GM19397 (cell line): ENCODE measurements at regions not wholly inside any gene's neighbourhood (a gene's known extent, or its start where the extent isn't known, plus 50 kb on each side); places are given as distances from the start of the nearest gene placed in this dataset.
"Not testable (repeated sequence)": the region's sequence is repeated elsewhere in the genome, so short reads cannot be mapped to it uniquely, and the experiment has no call there.

ENCODE experiments used
- ATAC-seq: cut with Tn5 transposase; IDR thresholded peaks from one replicate; pipeline ENCODE4 v1.9.1; 2021; ENCODE audit warnings: mild to moderate bottlenecking, moderate library complexity; ENCODE audit not compliant: unreplicated experiment

GRCh38 chr11:122209619-122210366 is 93.8 kb upstream of the BLID start:
- no peak for ATAC-seq

GRCh38 chr11:122207921-122208764 is 92.1 kb upstream of the BLID start:
- ATAC-seq: no peak

- ATAC-seq: no peak
These were observed 91.5 kb upstream of the BLID start for GRCh38 chr11:122207505-122207904.

- no peak for ATAC-seq
These were observed 89.0 kb upstream of the BLID start for GRCh38 chr11:122205036-122205435.

GRCh38 chr11:122204206-122204605 is 88.2 kb upstream of the BLID start:
- no peak for ATAC-seq

- peak; percentile 81 for ATAC-seq
These were observed 87.0 kb upstream of the BLID start for GRCh38 chr11:122202951-122203456.

GRCh38 chr11:122202161-122202950 is 86.3 kb upstream of the BLID start:
- no peak for ATAC-seq

- no peak for ATAC-seq
These were observed 85.1 kb upstream of the BLID start for GRCh38 chr11:122201106-122201505.

- ATAC-seq: no peak
These were observed 83.6 kb upstream of the BLID start for GRCh38 chr11:122199661-122200060.

GRCh38 chr11:122198291-122198983 is 82.4 kb upstream of the BLID start:
- no peak for ATAC-seq

GRCh38 chr11:122197066-122197987 is 81.3 kb upstream of the BLID start:
- no peak for ATAC-seq

GRCh38 chr11:122195790-122196189 is 79.8 kb upstream of the BLID start:
- ATAC-seq: no peak

GRCh38 chr11:122193881-122194480 is 78.0 kb upstream of the BLID start:
- ATAC-seq: not testable (repeated sequence)

- ATAC-seq: no peak
These were observed 77.4 kb upstream of the BLID start for GRCh38 chr11:122193457-122193856.

- no peak for ATAC-seq
These were observed 76.7 kb upstream of the BLID start for GRCh38 chr11:122192634-122193255.

- no peak for ATAC-seq
These were observed 74.8 kb upstream of the BLID start for GRCh38 chr11:122190768-122191167.

GRCh38 chr11:122189229-122189628 is 73.2 kb upstream of the BLID start:
- ATAC-seq: no peak

- ATAC-seq: no peak
These were observed 71.6 kb upstream of the BLID start for GRCh38 chr11:122187373-122188165.
